ENCODE measurements at regions not wholly inside any gene's neighbourhood (a gene's known extent, or its start where the extent isn't known, plus 50 kb on each side); places are given as distances from the start of the nearest gene placed in this dataset.

DNA sequence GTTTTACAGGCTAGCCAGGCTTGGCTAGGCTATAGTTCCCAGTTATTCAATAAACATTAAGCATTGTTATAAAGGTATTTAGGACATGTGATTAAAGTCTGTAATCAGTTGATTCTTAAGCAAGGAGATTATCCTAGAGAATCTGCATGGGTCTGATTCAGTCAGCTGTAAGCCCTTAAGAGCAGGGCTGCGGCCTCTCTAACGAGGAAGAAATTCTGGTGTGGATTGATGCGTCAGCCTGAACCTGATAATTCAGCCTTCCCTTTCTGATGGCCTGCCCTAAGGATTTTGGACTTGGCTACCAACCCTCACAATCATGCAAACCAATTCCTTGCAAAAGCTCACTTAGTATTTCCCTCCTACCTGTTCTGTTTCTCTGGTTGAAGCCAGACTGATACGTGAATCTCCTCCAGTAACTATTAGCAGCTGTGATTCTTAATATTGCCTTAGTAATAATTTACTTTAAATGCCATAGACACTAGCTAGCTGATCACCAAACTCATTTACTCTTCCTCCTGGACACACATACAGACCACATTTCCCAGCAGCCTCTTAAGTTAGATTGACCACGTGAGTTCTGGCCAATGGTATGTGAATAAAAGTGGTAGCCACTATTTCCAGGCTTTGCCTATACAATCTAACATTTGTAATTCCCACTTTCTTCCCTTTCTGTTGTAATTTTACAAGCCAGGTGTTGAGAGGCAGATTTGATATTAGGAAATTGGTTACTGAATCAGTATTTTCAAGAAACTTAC, 678.0 kb upstream of the INTU start:
- no peak for DNase-seq (ENCODE audit: low read depth in 2 of 3, low spot score in 1 of 3)

GRCh38 chr4:126955292-126956183, 677.2 kb upstream of the INTU start:
- no peak for DNase-seq (ENCODE audit: low read depth in 2 of 3, low spot score in 1 of 3)

- DNase-seq (ENCODE audit: low read depth in 2 of 3, low spot score in 1 of 3) = no peak
Measured at GRCh38 chr4:126956184-126956897, 676.4 kb upstream of the INTU start.

GRCh38 chr4:126957556-126957955, 675.2 kb upstream of the INTU start:
- DNase-seq (ENCODE audit: low read depth in 2 of 3, low spot score in 1 of 3) = no peak

GRCh38 chr4:126957987-126958386, 674.8 kb upstream of the INTU start:
- no peak for DNase-seq (ENCODE audit: low read depth in 2 of 3, low spot score in 1 of 3)

- DNase-seq (ENCODE audit: low read depth in 2 of 3, low spot score in 1 of 3) = no peak
Measured at GRCh38 chr4:126958482-126958881, 674.3 kb upstream of the INTU start.

GRCh38 chr4:126959056-126959745, 673.6 kb upstream of the INTU start:
- DNase-seq (ENCODE audit: low read depth in 2 of 3, low spot score in 1 of 3) = no peak

DNA sequence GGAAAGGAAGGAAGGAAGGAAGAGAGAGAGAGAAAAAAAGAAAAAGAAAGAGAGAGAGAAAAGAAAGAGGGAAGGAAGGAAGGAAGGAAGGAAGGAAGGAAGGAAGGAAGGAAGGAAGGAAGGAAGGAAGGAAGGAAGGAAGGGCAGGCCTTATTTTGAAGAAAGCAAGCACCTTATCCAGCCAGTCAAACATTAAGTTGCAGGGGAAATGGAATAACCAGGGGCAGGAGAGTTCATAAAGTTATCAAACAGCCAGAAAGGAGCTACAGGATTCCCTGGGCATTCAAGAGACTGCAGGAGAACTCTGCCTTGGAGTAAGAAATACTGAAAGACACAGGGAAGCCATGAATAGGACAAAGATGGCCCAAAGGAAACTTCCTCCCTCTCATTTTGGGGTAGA, 672.0 kb upstream of the INTU start:
- DNase-seq (ENCODE audit: low read depth in 2 of 3, low spot score in 1 of 3) = no peak

DNA sequence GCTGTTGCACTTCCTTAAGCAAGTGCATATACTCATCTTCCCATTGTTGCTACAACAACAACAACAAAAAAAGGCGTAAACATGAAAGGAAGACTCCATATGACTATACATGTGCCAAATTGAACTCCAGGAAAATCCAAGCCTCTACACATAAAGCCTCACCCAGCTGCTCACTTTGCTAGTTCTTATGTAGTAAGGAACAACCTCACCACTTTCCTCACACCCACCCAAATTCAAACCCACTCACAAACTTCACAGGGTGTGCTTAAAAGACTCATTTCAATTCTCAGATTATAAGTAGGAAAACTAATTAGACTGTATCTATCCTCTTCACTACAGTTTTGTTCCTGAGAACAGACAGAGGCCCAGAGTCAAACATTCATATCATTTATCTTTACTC, 671.1 kb upstream of the INTU start:
- DNase-seq (ENCODE audit: low read depth in 2 of 3, low spot score in 1 of 3) = no peak

DNA sequence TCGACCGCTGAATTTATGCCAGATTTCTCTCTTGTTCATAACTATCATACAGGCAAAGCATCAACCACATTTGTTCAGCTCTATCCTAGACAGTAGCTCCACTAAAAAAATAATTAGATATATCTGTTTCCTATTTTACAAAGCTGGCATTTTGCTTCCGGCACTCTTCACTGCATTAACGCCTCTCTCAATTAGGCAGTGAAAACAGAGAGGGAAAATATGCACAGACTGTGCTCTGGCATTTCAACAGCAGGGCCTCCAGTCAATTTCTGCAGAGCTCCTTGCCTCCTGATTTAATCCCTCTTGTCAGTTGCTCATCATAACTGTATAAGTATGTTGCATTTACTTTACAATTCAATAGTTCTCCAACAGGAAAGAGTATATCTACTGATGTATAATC, 666.9 kb upstream of the INTU start:
- DNase-seq (ENCODE audit: low read depth in 2 of 3, low spot score in 1 of 3) = no peak

- DNase-seq (ENCODE audit: low read depth in 2 of 3, low spot score in 1 of 3) = no peak
Measured at GRCh38 chr4:126969360-126970235, 663.2 kb upstream of the INTU start.

DNA sequence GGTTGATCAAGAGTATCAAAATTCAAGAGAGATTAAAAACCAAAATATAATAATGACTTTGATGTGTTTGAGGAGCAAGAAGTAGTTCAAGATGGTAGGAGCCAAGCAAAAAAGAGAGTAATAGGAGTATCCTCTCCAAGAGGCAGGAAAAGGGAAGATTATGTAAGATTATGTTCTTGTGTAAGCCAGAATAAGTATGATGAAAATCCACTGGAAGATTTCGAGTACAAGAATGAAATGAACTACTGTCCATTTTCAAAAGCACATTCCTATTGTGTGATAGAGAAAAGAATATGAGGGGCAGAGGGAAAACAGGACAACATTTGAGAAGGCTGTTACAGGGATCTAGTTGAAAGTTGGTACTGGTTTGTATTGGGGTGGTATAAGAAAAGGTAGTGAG, 659.6 kb upstream of the INTU start:
- no peak for DNase-seq (ENCODE audit: low read depth in 2 of 3, low spot score in 1 of 3)

DNA sequence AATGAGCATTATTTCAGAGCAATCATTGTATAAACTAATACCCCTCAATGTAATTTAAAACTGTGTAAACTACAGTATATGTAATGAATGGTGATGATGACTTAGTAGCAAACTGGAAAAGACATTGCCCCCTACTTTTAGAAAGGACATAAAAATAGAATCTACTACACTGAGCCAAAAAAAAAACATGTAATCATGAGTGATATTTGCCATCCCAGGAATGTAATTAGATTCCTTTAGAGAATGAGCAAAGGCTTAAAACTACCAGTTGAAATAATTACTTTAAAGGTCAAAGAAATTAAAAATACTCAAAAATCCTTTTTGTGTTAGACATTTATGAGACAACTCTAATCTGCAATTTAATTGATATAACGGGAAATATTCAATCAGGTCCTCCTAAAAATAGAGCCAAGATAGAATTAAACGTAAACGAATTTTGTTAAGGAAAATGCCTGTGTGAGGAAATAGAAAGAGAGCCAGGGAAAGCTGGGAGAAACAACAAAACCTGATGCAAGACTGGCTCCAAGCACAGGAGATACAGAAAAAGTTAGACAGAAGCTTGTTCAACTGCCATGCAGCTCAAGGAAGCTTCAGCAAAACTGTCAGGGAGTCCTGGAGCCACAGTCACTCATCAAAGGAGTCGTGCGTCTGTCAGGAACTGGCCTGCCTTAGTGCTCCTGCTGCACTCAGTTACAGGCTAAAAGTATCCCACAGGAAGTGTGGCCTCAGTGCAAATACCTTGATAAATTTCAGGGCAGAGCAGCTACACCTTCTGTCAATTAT, 655.7 kb upstream of the INTU start:
- no peak for DNase-seq (ENCODE audit: low read depth in 2 of 3, low spot score in 1 of 3)

GRCh38 chr4:126986005-126986404, 646.8 kb upstream of the INTU start:
- no peak for DNase-seq (ENCODE audit: low read depth in 2 of 3, low spot score in 1 of 3)

DNA sequence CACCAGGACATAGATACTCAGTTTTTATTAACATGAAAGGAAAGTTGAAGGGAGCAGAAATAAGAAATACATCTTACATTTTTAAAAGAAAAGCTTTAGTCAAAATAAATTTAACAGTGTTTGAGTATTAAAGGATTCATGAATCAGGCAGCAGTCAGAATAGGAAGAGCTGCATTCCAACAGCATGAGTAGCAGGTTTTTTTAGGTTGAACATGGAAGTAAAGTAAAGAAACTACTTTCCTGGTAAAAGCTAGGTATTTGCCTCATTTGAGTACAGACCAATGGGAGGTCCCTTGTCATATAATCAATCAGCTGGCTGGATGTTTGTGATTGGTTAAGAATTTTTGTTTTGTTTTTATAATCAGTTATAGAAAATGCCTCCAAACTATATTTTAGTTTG, 645.9 kb upstream of the INTU start:
- DNase-seq (ENCODE audit: low read depth in 2 of 3, low spot score in 1 of 3) = no peak

- DNase-seq (ENCODE audit: low read depth in 2 of 3, low spot score in 1 of 3) = no peak
Measured at GRCh38 chr4:126991965-126992364, 640.8 kb upstream of the INTU start.

GRCh38 chr4:126992910-126993309, 639.8 kb upstream of the INTU start:
- DNase-seq (ENCODE audit: low read depth in 2 of 3, low spot score in 1 of 3) = no peak

- no peak for DNase-seq (ENCODE audit: low read depth in 2 of 3, low spot score in 1 of 3)
Measured at GRCh38 chr4:126993351-126993750, 639.4 kb upstream of the INTU start.

DNA sequence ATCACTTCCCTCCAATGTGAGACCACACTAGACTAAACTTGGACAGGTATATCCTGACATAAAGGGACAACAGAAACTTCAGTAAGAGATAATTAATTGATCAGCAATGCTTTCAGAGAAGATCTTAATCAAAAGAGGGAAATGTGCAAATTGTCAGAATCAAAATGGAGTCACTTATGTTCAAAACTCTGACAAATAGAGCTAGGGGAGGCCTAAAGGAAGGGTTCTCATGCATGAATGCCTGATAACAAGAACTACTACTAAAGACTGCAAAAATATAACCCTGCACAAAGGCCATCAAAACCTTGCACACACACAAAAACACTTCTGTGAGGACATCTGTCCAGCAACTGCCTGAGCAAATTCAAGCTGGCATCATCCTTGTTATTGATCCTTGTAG, 637.5 kb upstream of the INTU start:
- no peak for DNase-seq (ENCODE audit: low read depth in 2 of 3, low spot score in 1 of 3)

- no peak for DNase-seq (ENCODE audit: low read depth in 2 of 3, low spot score in 1 of 3)
Measured at GRCh38 chr4:127000110-127000509, 632.6 kb upstream of the INTU start.

All from stimulated activated CD4-positive, alpha-beta T cell treated with anti-CD3 and anti-CD28 coated beads, Interleukin-12 subunit alpha, Interleukin-12 subunit beta, amount 100 ng/mL, for 48 hours (primary cell).